SH-SY5Y (cell line): ENCODE measurements at regions not wholly inside any gene's neighbourhood (a gene's known extent, or its start where the extent isn't known, plus 50 kb on each side); places are given as distances from the start of the nearest gene placed in this dataset.

Experiments used
- GATA2 ChIP-seq: IDR thresholded peaks from 2 replicates; pipeline ENCODE4 v1.6.1; 2011; ENCODE audit warnings: mild to moderate bottlenecking, low read depth, low read length
- GATA3 ChIP-seq: IDR thresholded peaks from 2 replicates; pipeline ENCODE4 v1.6.1; 2011; ENCODE audit warnings: low read depth, mild to moderate bottlenecking, low read length, moderate library complexity

DNA sequence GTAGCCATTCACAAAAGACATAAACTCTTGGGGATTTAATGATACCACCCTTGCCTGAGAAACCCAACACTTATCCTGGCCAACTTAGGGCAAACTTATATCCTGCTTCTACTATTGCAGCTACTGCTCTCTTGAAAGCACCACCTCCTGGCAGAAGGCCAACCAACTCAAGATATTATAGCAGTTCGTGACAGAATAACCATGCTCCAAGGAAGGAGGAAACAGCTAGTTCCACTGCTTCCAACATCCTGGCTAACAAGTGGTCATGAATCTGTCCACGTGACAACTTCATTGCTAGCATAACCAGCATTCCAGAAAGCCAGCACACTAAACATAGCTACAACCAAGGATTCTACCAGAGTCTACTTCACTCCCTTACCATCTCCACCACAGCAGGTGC lies 1037.5 kb downstream of the TBL1XR1 start:
- TF ChIP-seq GATA2 (no peak), GATA3 (no peak)
